ENCODE measurements at regions not wholly inside any gene's neighbourhood (a gene's known extent, or its start where the extent isn't known, plus 50 kb on each side); places are given as distances from the start of the nearest gene placed in this dataset.

GRCh38 chr6:22788038-22788437 is 218.7 kb downstream of the HDGFL1 start:
- DNase-seq (ENCODE audit: low spot score) = no peak
- Histone ChIP-seq H3K4me3 (no peak overlapping the region), H3K27ac (no peak overlapping the region)
- TF ChIP-seq, protein P1, sequence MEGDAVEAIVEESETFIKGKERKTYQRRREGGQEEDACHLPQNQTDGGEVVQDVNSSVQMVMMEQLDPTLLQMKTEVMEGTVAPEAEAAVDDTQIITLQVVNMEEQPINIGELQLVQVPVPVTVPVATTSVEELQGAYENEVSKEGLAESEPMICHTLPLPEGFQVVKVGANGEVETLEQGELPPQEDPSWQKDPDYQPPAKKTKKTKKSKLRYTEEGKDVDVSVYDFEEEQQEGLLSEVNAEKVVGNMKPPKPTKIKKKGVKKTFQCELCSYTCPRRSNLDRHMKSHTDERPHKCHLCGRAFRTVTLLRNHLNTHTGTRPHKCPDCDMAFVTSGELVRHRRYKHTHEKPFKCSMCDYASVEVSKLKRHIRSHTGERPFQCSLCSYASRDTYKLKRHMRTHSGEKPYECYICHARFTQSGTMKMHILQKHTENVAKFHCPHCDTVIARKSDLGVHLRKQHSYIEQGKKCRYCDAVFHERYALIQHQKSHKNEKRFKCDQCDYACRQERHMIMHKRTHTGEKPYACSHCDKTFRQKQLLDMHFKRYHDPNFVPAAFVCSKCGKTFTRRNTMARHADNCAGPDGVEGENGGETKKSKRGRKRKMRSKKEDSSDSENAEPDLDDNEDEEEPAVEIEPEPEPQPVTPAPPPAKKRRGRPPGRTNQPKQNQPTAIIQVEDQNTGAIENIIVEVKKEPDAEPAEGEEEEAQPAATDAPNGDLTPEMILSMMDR (IDR thresholded peaks at IDR 0.05) = no peak

DNA sequence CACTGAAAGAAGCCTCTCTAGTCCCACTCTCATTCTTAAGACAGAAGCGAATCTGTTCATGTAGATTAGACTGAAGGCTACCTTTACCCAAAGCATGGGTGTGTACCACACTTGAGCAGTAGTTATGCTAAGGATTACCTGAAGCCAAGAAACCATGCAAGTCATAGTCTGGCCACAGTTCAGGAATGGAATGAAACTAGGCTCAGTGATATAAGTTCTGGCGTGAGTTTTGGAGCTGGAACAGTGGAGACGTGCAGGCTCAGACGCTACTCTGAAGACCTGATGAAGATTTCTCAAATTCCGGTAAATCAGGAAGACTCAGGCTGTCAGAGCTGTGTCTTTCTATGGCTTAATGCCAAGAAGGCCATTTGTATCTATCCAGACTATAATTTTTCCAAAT is 219.9 kb downstream of the HDGFL1 start:
- H3K4me3 ChIP-seq = no peak overlapping the region

DNA sequence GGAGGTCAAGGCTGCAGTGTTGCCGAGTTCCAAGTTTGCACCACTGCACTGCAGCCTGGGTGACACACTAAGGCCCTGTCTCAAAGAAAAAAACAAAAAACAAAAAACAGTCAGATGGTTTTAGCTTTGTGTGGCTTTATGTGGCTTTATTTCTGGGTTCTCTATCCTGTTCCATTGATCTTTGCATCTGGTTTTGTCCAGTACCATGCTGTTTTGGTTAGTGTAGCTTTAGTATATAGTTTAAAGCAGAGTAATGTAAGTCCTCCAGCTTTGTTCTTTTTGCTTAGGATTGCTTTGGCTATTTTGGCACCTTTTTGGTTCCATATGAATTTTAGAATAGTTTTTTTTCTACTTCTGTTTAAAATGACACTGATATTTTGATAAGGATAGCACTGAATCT is 225.5 kb downstream of the HDGFL1 start:
- TF ChIP-seq, protein P1 (IDR thresholded peaks at IDR 0.05) = no peak
- no peak for DNase-seq (ENCODE audit: low spot score)
- Histone ChIP-seq H3K4me3 (no peak overlapping the region), H3K27ac (no peak overlapping the region)

More for the DNA sequence above, 219.9 kb downstream of the HDGFL1 start:
- TF ChIP-seq, protein P1 (IDR thresholded peaks at IDR 0.05) = no peak
- DNase-seq (ENCODE audit: low spot score) = no peak
- no peak overlapping the region for H3K27ac ChIP-seq

DNA sequence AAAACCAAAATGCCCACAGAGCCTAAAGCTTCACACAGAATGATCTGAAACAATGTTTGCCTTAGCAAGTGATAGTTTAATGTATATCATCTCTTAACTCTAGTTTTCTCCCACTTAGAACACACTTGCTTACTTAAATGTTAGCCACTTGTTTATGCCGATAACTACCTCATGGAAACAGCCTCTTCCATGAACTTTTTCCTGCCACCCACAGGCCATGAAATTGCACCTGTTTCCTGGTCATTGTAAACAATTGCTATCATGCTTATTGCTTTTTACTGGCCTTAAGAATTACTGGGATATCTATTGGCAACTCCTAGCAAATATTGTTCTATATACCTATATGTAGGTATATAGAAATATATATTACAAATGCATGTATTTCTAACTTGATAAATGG is 231.1 kb downstream of the HDGFL1 start:
- Histone ChIP-seq H3K27ac (no peak overlapping the region), H3K4me3 (no peak overlapping the region)
- TF ChIP-seq, protein P1 (IDR thresholded peaks at IDR 0.05) = no peak
- DNase-seq (ENCODE audit: low spot score) = no peak

DNA sequence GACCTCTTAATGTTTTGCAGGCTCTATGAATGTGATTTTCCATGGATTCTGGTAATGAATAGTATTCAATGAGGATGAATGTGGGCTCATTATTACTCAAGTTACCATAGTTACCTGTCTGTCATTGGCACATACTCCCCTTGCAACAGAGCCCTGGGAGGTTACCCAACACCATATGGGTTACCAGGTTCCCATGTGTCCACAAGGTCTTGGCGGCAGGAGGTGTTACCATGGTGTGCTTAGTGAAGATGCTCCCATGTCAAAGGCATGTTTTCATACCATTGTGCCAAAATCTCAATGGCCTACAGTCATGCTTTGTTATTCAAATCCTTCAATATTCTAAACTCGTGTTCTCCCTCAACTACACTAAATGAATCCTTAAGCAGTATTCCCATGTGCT is 232.5 kb downstream of the HDGFL1 start:
- TF ChIP-seq, protein P1 (IDR thresholded peaks at IDR 0.05) = no peak
- no peak overlapping the region for H3K27ac ChIP-seq
- no peak for DNase-seq (ENCODE audit: low spot score)
- no peak overlapping the region for H3K4me3 ChIP-seq

DNA sequence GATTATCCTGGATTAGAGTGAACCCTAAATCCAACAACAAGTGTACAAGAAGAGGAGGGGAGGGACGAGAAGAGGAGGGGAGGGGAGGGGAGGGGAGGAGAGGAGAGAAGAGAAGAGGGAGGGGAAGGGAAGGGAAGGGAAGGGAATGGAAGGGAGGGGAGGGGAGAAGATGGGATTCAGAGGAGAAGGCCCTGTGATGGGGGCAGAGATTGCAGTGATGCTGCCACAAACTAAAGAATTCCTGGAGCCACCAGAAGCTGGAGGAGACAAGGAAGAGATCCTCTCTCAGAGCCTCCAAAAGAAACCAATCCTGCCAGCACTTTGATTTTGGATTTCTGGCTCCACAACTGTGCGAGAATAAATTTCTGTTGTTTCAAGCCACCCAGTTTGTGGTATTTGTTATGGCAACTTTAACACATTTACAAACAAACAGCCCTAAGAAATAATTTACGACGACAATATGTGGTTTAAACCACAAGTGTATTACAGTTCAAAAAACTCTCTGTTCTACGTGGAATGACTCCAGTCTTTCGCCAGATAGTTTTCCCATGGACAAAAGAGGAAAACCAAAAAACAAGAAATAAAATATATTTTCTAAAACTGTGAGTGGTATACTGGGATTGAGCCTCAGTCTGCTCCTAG is 235.4 kb downstream of the HDGFL1 start:
- TF ChIP-seq, protein P1 (IDR thresholded peaks at IDR 0.05) = no peak
- DNase-seq (ENCODE audit: low spot score) = no peak
- Histone ChIP-seq H3K27ac (no peak overlapping the region), H3K4me3 (no peak overlapping the region)

- Histone ChIP-seq H3K4me3 (no peak overlapping the region), H3K27ac (no peak overlapping the region)
- DNase-seq (ENCODE audit: low spot score) = no peak
- TF ChIP-seq, protein P1 (IDR thresholded peaks at IDR 0.05) = no peak
Measured at GRCh38 chr6:22807261-22807660, 237.9 kb downstream of the HDGFL1 start.

Measured in coronary artery (tissue), 2 donors.